GM12874 (cell line): ENCODE measurements at regions not wholly inside any gene's neighbourhood (a gene's known extent, or its start where the extent isn't known, plus 50 kb on each side); places are given as distances from the start of the nearest gene placed in this dataset.

Experiments used
- CTCF ChIP-seq: IDR thresholded peaks from 2 replicates; pipeline ENCODE4 v1.5.1; 2011; ENCODE audit warnings: low read depth, mild to moderate bottlenecking, control low read depth, low read length, moderate library complexity; ENCODE audit not compliant: insufficient read depth

DNA sequence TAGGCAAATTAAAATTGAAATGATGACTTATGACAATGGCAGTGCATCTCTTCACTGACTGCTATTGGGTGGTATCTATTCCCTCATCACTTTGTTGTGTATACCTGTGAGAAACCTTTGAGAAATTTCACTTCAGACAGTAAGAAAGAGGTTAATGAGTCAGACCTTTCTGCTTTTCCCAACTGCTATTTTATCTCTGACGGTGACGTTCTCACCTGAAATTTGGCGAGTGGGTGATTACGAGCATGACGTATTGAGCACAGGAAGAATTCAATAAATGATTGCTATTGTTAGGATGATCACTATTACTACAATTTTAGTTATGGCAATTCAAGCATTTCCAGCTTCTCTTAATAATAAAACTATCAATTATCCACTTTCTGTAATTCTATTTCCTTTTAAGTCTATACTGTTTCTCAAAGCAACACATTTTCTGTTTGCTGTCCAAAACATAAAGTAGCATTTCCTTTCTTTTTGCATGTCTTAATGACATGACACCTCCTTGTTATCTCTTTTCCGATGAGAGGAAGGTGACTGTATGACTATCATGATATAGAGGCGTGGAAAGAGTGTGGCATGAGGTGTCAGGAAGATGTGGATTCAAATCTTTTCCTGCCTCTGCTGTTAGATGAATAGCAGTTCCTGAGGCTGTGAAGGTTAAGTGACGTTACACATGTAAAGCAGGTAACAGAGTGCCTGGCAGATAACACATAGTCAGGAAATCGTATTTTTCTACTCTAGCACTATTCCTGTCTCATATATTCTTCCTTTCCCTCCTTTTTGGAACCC lies 504.9 kb upstream of the SEMA6D start:
- no peak for TF ChIP-seq CTCF

DNA sequence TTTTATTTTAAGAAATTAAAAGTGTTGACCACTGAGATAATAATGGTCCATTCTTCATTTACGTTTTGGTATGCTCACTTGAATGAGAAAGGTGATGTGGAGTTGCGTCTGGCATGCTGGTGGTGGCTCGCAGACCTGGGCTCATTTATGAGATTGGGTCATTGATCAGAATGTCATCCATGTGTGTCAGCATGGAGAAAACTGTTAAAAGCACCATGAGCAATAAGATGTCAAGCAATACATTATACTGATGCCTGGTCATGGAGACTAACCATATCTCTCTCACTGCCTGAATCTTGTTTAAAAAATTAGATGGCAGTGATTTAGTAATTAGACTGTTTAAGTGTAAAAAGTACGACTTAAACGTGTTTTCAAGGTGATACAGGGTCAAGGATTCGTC lies 503.4 kb upstream of the SEMA6D start:
- TF ChIP-seq CTCF = no peak

- TF ChIP-seq CTCF = no peak
These were observed 499.0 kb upstream of the SEMA6D start for GRCh38 chr15:47218295-47218694.

- no peak for TF ChIP-seq CTCF
These were observed 472.9 kb upstream of the SEMA6D start for GRCh38 chr15:47244361-47244760.

- TF ChIP-seq CTCF = no peak
These were observed 471.0 kb upstream of the SEMA6D start for GRCh38 chr15:47246317-47246716.

- no peak for TF ChIP-seq CTCF
These were observed 458.8 kb upstream of the SEMA6D start for GRCh38 chr15:47258521-47258920.

DNA sequence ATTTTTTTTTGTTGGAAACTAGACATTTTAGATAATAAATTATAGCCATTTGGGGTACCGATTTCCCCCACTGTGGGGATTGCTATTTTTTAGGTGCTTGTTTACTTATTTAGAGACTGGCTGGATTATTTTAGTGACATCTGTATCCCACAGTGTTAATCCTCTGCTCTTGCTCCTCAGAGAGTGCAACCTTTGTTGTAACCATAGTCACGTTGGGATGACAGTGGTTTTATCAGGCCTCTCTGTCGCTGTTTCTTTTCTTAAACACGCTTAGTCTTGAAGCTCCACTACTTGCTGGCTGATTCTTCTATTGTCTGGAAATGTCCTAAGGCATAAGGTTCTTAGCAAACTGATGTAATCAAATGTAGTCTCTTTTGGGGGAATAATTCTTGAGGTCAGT lies 451.6 kb upstream of the SEMA6D start:
- TF ChIP-seq CTCF = no peak
